ENCODE measurements at regions not wholly inside any gene's neighbourhood (a gene's known extent, or its start where the extent isn't known, plus 50 kb on each side); places are given as distances from the start of the nearest gene placed in this dataset.

DNA sequence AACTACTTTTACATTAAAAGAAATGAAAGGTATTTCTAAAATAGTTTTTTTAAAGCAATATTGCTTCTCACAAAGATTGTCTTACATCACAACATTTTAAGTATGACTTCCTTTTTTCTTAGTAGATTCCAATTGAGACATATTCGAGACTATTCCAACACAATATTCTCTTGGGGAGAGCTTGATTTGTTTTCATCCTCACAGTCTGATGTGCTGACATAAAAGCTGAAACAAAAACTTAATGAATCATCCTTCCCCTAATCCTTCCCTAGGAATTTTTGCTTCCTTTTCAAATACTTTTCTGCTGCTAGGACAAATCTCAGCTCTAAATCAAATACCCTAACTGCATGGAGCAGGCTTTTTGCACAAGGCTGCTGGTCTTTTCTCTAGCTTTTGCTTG lies 245.8 kb upstream of the MAP3K1 start (continued):
- TF ChIP-seq, protein P1, sequence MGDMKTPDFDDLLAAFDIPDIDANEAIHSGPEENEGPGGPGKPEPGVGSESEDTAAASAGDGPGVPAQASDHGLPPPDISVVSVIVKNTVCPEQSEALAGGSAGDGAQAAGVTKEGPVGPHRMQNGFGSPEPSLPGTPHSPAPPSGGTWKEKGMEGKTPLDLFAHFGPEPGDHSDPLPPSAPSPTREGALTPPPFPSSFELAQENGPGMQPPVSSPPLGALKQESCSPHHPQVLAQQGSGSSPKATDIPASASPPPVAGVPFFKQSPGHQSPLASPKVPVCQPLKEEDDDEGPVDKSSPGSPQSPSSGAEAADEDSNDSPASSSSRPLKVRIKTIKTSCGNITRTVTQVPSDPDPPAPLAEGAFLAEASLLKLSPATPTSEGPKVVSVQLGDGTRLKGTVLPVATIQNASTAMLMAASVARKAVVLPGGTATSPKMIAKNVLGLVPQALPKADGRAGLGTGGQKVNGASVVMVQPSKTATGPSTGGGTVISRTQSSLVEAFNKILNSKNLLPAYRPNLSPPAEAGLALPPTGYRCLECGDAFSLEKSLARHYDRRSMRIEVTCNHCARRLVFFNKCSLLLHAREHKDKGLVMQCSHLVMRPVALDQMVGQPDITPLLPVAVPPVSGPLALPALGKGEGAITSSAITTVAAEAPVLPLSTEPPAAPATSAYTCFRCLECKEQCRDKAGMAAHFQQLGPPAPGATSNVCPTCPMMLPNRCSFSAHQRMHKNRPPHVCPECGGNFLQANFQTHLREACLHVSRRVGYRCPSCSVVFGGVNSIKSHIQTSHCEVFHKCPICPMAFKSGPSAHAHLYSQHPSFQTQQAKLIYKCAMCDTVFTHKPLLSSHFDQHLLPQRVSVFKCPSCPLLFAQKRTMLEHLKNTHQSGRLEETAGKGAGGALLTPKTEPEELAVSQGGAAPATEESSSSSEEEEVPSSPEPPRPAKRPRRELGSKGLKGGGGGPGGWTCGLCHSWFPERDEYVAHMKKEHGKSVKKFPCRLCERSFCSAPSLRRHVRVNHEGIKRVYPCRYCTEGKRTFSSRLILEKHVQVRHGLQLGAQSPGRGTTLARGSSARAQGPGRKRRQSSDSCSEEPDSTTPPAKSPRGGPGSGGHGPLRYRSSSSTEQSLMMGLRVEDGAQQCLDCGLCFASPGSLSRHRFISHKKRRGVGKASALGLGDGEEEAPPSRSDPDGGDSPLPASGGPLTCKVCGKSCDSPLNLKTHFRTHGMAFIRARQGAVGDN (CRISPR knock-in tag; IDR thresholded peaks at IDR 0.05) = no peak
- no peak for TF ChIP-seq ZNF20 (CRISPR knock-in tag; IDR thresholded peaks at IDR 0.05)
- TF ChIP-seq, protein P2, sequence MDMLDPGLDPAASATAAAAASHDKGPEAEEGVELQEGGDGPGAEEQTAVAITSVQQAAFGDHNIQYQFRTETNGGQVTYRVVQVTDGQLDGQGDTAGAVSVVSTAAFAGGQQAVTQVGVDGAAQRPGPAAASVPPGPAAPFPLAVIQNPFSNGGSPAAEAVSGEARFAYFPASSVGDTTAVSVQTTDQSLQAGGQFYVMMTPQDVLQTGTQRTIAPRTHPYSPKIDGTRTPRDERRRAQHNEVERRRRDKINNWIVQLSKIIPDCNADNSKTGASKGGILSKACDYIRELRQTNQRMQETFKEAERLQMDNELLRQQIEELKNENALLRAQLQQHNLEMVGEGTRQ (IDR thresholded peaks at IDR 0.05; ENCODE audit: low read depth, low read length) = no peak
- TF ChIP-seq, protein P2 (CRISPR knock-in tag; IDR thresholded peaks at IDR 0.05; ENCODE audit: borderline replicate concordance) = no peak

DNA sequence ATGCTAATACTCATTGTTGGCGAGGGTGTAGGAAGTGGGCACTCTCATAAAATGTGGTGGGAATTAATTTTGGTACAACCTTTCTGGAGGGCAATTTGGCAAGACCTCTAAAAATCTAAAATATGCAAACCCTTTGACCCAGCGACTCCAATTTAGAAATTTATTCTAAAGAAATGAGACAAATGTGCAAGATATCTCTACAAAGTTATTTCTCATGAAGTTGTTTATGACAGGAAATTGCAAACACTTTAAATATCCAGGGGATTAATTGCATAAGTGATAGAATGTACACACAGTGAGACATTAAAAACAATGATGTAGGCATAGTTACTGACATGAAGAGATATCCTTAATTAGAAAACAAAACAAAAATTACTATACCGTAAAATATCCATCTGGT lies 246.3 kb upstream of the MAP3K1 start:
- no peak overlapping the region for H3K9ac ChIP-seq (ENCODE audit: insufficient read depth, low read depth, low read length)
- TF ChIP-seq, protein P3, sequence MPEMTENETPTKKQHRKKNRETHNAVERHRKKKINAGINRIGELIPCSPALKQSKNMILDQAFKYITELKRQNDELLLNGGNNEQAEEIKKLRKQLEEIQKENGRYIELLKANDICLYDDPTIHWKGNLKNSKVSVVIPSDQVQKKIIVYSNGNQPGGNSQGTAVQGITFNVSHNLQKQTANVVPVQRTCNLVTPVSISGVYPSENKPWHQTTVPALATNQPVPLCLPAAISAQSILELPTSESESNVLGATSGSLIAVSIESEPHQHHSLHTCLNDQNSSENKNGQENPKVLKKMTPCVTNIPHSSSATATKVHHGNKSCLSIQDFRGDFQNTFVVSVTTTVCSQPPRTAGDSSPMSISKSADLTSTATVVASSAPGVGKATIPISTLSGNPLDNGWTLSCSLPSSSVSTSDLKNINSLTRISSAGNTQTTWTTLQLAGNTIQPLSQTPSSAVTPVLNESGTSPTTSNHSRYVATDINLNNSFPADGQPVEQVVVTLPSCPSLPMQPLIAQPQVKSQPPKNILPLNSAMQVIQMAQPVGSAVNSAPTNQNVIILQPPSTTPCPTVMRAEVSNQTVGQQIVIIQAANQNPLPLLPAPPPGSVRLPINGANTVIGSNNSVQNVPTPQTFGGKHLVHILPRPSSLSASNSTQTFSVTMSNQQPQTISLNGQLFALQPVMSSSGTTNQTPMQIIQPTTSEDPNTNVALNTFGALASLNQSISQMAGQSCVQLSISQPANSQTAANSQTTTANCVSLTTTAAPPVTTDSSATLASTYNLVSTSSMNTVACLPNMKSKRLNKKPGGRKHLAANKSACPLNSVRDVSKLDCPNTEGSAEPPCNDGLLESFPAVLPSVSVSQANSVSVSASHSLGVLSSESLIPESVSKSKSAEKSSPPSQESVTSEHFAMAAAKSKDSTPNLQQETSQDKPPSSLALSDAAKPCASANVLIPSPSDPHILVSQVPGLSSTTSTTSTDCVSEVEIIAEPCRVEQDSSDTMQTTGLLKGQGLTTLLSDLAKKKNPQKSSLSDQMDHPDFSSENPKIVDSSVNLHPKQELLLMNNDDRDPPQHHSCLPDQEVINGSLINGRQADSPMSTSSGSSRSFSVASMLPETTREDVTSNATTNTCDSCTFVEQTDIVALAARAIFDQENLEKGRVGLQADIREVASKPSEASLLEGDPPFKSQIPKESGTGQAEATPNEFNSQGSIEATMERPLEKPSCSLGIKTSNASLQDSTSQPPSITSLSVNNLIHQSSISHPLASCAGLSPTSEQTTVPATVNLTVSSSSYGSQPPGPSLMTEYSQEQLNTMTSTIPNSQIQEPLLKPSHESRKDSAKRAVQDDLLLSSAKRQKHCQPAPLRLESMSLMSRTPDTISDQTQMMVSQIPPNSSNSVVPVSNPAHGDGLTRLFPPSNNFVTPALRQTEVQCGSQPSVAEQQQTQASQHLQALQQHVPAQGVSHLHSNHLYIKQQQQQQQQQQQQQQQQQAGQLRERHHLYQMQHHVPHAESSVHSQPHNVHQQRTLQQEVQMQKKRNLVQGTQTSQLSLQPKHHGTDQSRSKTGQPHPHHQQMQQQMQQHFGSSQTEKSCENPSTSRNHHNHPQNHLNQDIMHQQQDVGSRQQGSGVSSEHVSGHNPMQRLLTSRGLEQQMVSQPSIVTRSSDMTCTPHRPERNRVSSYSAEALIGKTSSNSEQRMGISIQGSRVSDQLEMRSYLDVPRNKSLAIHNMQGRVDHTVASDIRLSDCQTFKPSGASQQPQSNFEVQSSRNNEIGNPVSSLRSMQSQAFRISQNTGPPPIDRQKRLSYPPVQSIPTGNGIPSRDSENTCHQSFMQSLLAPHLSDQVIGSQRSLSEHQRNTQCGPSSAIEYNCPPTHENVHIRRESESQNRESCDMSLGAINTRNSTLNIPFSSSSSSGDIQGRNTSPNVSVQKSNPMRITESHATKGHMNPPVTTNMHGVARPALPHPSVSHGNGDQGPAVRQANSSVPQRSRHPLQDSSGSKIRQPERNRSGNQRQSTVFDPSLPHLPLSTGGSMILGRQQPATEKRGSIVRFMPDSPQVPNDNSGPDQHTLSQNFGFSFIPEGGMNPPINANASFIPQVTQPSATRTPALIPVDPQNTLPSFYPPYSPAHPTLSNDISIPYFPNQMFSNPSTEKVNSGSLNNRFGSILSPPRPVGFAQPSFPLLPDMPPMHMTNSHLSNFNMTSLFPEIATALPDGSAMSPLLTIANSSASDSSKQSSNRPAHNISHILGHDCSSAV (CRISPR knock-in tag; IDR thresholded peaks at IDR 0.05; ENCODE audit: borderline replicate concordance) = no peak
- TF ChIP-seq NR1H2 (CRISPR knock-in tag; IDR thresholded peaks at IDR 0.05; ENCODE audit: borderline replicate concordance, low read depth) = no peak
- no peak for TF ChIP-seq ZMYM4 (CRISPR knock-in tag; IDR thresholded peaks at IDR 0.05)
- TF ChIP-seq TBX2 (CRISPR knock-in tag; IDR thresholded peaks at IDR 0.05; ENCODE audit: borderline replicate concordance) = no peak

More for the DNA sequence above, 246.3 kb upstream of the MAP3K1 start:
- no peaks in the 10 kb centered on the region for H3K36me3 ChIP-seq (replicated peaks in 1 of 2; ENCODE audit: control insufficient read depth in 1 of 2, insufficient read depth in 2 of 2, low read length in 2 of 2)
- ATAC-seq (no peak), FAIRE-seq (no peak), DNase-seq (ENCODE audit: low spot score) (no peak)
- no peak overlapping the region for H3K27ac ChIP-seq (ENCODE audit: extremely low read length, insufficient read depth, low read length)
- WGBS (ENCODE audit: low lambda C conversion rate) = 83% methylated on average over 3 of the region's 3 CpGs
- H3K4me3 ChIP-seq (replicated peaks in 1 of 3; ENCODE audit: insufficient read depth in 1 of 3, low read depth in 2 of 3, low read length in 3 of 3) = no peak overlapping the region
- in situ Hi-C loops (cut with HindIII; ENCODE audit: extremely low pct_ligation_motif_present, low pct_unique_long_range_greater_than_20kb) (no loop called here), intact Hi-C loops (cut with micrococcal nuclease; ENCODE audit: unreplicated experiment) (loop anchor here (10.0 kb wide), 1 partner anchor 66 kb away; no protein-coding TSS in a partner anchor)
- POLR2A ChIA-PET = no interaction called here
- no peaks in the 10 kb centered on the region for H3K79me2 ChIP-seq (ENCODE audit: insufficient read depth, low read length)
- H4K20me1 ChIP-seq (ENCODE audit: insufficient read depth, low read length) = no peaks in the 10 kb centered on the region
- H3K4me1 ChIP-seq (ENCODE audit: insufficient read depth, low read length) = peaks cover 32% of the 10 kb centered on the region
- BruUV-seq (replicated peaks) = no TSS peak
- CTCF ChIA-PET (ENCODE audit: low intra/inter-chr PET ratio, low total read pairs) = no interaction called here
- H3K4me2 ChIP-seq (ENCODE audit: low read depth, low read length) = no peak overlapping the region
- no peak overlapping the region for H2AFZ ChIP-seq (ENCODE audit: low read length)
- H3K27me3 ChIP-seq (ENCODE audit: control insufficient read depth in 1 of 2, insufficient read depth in 2 of 2, low read length in 2 of 2) = no peaks in the 10 kb centered on the region
- no peaks in the 10 kb centered on the region; the same call in 1 of the 2 replicates for H3K9me3 ChIP-seq (ENCODE audit: low read length)

Measured in HepG2 (cell line).